ENCODE measurements at regions not wholly inside any gene's neighbourhood (a gene's known extent, or its start where the extent isn't known, plus 50 kb on each side); places are given as distances from the start of the nearest gene placed in this dataset.

DNA sequence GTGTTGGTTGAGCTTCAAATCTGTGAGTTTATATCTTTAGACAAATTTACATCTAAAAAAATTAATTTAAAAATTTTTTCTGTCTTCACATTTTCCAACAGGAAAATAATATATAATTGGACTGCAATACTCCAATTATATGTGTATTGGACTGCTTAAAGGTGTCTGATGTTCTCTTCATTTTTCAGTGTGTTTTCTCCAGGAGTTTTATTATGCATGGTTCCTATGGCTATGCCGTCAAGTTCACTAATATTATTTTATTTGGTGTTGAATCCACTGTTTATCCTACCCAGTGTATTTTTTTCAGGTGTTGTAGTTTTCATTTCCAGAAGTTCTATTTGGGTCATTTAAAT lies 62.1 kb upstream of the CTLA4 start:
- Histone ChIP-seq H3K4me1 (ENCODE audit: control insufficient read depth, extremely low read depth, insufficient read depth, low read length) (peaks cover 22% of the 10 kb centered on the region), H3K4me3 (replicated peaks in 1 of 4; ENCODE audit: control extremely low read depth in 1 of 4, insufficient read depth in 1 of 4, low read depth in 3 of 4, low read length in 4 of 4) (no peak overlapping the region), H3K79me2 (ENCODE audit: control insufficient read depth, insufficient read depth, low read length) (no peaks in the 10 kb centered on the region), H4K20me1 (ENCODE audit: control insufficient read depth, extremely low read depth, insufficient read depth, low read length) (no peaks in the 10 kb centered on the region), H3K36me3 (ENCODE audit: control insufficient read depth, insufficient read depth, low read length) (no peaks in the 10 kb centered on the region), H3K9ac (ENCODE audit: insufficient read depth, low read length) (no peak overlapping the region), H2AFZ (ENCODE audit: low read length) (no peak overlapping the region), H3K27ac (ENCODE audit: insufficient read depth, low read length) (no peak overlapping the region), H3K4me2 (ENCODE audit: extremely low read depth, insufficient read depth, low read length) (no peak overlapping the region), H3K9me3 (ENCODE audit: control insufficient read depth, insufficient read depth, low read depth, low read length) (no peaks in the 10 kb centered on the region), H3K27me3 (ENCODE audit: control insufficient read depth, insufficient read depth, low read length) (no peaks in the 10 kb centered on the region)
- TF ChIP-seq, protein P1, sequence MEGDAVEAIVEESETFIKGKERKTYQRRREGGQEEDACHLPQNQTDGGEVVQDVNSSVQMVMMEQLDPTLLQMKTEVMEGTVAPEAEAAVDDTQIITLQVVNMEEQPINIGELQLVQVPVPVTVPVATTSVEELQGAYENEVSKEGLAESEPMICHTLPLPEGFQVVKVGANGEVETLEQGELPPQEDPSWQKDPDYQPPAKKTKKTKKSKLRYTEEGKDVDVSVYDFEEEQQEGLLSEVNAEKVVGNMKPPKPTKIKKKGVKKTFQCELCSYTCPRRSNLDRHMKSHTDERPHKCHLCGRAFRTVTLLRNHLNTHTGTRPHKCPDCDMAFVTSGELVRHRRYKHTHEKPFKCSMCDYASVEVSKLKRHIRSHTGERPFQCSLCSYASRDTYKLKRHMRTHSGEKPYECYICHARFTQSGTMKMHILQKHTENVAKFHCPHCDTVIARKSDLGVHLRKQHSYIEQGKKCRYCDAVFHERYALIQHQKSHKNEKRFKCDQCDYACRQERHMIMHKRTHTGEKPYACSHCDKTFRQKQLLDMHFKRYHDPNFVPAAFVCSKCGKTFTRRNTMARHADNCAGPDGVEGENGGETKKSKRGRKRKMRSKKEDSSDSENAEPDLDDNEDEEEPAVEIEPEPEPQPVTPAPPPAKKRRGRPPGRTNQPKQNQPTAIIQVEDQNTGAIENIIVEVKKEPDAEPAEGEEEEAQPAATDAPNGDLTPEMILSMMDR (conservative IDR thresholded peaks at IDR 0.05 in 1 of 2, IDR thresholded peaks at IDR 0.05 in 1 of 2; ENCODE audit: low read depth in 1 of 2, low read length in 2 of 2): no peak
- TF ChIP-seq EZH2 (IDR thresholded peaks at IDR 0.05; ENCODE audit: low read length, missing control alignments): no peak
- no peak for DNase-seq (ENCODE audit: low read depth in 2 of 2)

DNA sequence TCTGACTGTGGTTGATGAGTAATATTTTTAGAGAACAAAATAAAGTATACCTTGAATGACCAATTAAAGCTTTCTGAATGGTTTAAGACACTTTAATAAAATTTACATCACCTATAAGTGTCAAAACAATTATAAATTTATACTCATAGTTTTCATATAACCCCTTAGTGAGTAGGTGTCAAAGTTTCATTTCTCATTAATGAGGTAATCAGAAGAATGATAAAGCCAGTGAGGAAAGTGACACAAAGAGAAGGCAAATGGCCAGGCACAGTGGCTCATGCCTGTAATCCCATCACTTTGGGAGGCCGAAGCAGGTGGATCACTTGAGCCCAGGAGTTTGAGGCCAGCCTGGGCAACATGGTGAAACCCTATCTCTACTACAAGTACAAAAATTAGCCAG lies 60.8 kb upstream of the CTLA4 start:
- TF ChIP-seq EZH2 (IDR thresholded peaks at IDR 0.05; ENCODE audit: low read length, missing control alignments): no peak
- Histone ChIP-seq H3K4me3 (replicated peaks in 1 of 4; ENCODE audit: control extremely low read depth in 1 of 4, insufficient read depth in 1 of 4, low read depth in 3 of 4, low read length in 4 of 4) (no peak overlapping the region), H3K9me3 (ENCODE audit: control insufficient read depth, insufficient read depth, low read depth, low read length) (no peaks in the 10 kb centered on the region), H3K9ac (ENCODE audit: insufficient read depth, low read length) (no peak overlapping the region), H3K4me1 (ENCODE audit: control insufficient read depth, extremely low read depth, insufficient read depth, low read length) (peaks cover 23% of the 10 kb centered on the region), H4K20me1 (ENCODE audit: control insufficient read depth, extremely low read depth, insufficient read depth, low read length) (no peaks in the 10 kb centered on the region), H3K27me3 (ENCODE audit: control insufficient read depth, insufficient read depth, low read length) (no peaks in the 10 kb centered on the region), H2AFZ (ENCODE audit: low read length) (no peak overlapping the region), H3K79me2 (ENCODE audit: control insufficient read depth, insufficient read depth, low read length) (no peaks in the 10 kb centered on the region), H3K36me3 (ENCODE audit: control insufficient read depth, insufficient read depth, low read length) (no peaks in the 10 kb centered on the region), H3K27ac (ENCODE audit: insufficient read depth, low read length) (no peak overlapping the region), H3K4me2 (ENCODE audit: extremely low read depth, insufficient read depth, low read length) (no peak overlapping the region)
- no peak for DNase-seq (ENCODE audit: low read depth in 2 of 2)

DNA sequence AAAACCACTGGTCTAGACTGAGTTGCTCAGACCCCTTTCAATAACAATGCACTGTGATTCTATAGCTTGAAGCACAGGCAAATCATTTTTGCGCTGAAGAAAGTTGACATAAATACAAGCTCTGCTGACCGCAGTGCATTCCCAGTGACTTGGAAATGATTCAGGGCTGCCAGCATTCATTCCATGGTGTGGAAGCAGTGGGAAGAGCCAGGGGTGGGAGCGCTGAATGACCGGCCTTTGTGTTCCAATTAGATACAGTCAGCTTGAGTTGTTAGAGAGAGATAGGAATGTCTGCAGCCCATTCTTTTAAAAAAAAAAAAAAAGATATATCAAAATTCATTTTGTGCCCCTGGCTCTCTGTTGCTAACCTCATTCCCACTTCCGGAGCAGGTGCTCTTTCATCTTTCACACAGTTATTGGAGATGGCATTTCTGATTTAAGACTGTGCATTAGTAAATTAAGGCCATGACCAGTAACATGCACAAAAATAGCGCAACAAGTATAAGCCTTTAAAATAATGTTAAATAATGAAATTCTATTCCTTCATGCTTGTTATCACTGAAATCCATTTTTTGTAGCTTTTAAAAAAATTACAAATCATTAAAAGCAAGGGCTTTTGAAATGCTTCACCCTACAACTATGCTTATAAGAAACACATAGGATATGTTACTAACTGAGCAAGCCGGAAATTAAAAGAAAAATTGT lies 59.4 kb upstream of the CTLA4 start:
- H3K4me1 ChIP-seq (ENCODE audit: control insufficient read depth, extremely low read depth, insufficient read depth, low read length): peaks cover 18% of the 10 kb centered on the region
- H3K4me3 ChIP-seq (replicated peaks in 1 of 4; ENCODE audit: control extremely low read depth in 1 of 4, insufficient read depth in 1 of 4, low read depth in 3 of 4, low read length in 4 of 4): no peak overlapping the region
- no peaks in the 10 kb centered on the region for H4K20me1 ChIP-seq (ENCODE audit: control insufficient read depth, extremely low read depth, insufficient read depth, low read length)
- DNase-seq (ENCODE audit: low read depth in 2 of 2): peak; percentile 90 to 100
- H3K36me3 ChIP-seq (ENCODE audit: control insufficient read depth, insufficient read depth, low read length): no peaks in the 10 kb centered on the region
- H3K9me3 ChIP-seq (ENCODE audit: control insufficient read depth, insufficient read depth, low read depth, low read length): no peaks in the 10 kb centered on the region
- H3K79me2 ChIP-seq (ENCODE audit: control insufficient read depth, insufficient read depth, low read length): no peaks in the 10 kb centered on the region
- peak overlapping the region; percentile 71 for H3K27ac ChIP-seq (ENCODE audit: insufficient read depth, low read length)
- TF ChIP-seq, protein P1 (conservative IDR thresholded peaks at IDR 0.05 in 1 of 2, IDR thresholded peaks at IDR 0.05 in 1 of 2; ENCODE audit: low read depth in 1 of 2, low read length in 2 of 2): no peak
- no peak for TF ChIP-seq EZH2 (IDR thresholded peaks at IDR 0.05; ENCODE audit: low read length, missing control alignments)
- H3K4me2 ChIP-seq (ENCODE audit: extremely low read depth, insufficient read depth, low read length): peak overlapping the region; percentile 44
- no peak overlapping the region for H2AFZ ChIP-seq (ENCODE audit: low read length)
- no peak overlapping the region for H3K9ac ChIP-seq (ENCODE audit: insufficient read depth, low read length)
- no peaks in the 10 kb centered on the region for H3K27me3 ChIP-seq (ENCODE audit: control insufficient read depth, insufficient read depth, low read length)
